ENCODE measurements at regions not wholly inside any gene's neighbourhood (a gene's known extent, or its start where the extent isn't known, plus 50 kb on each side); places are given as distances from the start of the nearest gene placed in this dataset.

GRCh38 chr1:29415861-29416260 lies 179.5 kb downstream of the PTPRU start:
- Histone ChIP-seq H3K27me3 (ENCODE audit: insufficient read depth, low read depth, severe bottlenecking) (no peaks in the 10 kb centered on the region), H3K9me3 (ENCODE audit: severe bottlenecking) (peaks cover 2% of the 10 kb centered on the region), H3K27ac (no peak overlapping the region), H3K4me3 (ENCODE audit: low read depth, low read length) (no peak overlapping the region), H3K36me3 (no peaks in the 10 kb centered on the region)
- DNase-seq: no peak
- TF ChIP-seq, protein P1, sequence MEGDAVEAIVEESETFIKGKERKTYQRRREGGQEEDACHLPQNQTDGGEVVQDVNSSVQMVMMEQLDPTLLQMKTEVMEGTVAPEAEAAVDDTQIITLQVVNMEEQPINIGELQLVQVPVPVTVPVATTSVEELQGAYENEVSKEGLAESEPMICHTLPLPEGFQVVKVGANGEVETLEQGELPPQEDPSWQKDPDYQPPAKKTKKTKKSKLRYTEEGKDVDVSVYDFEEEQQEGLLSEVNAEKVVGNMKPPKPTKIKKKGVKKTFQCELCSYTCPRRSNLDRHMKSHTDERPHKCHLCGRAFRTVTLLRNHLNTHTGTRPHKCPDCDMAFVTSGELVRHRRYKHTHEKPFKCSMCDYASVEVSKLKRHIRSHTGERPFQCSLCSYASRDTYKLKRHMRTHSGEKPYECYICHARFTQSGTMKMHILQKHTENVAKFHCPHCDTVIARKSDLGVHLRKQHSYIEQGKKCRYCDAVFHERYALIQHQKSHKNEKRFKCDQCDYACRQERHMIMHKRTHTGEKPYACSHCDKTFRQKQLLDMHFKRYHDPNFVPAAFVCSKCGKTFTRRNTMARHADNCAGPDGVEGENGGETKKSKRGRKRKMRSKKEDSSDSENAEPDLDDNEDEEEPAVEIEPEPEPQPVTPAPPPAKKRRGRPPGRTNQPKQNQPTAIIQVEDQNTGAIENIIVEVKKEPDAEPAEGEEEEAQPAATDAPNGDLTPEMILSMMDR (IDR thresholded peaks at IDR 0.05; ENCODE audit: low read depth, low read length): no peak

GRCh38 chr1:29415156-29415830 lies 179.0 kb downstream of the PTPRU start:
- Histone ChIP-seq H3K36me3 (no peaks in the 10 kb centered on the region), H3K27ac (no peak overlapping the region), H3K9me3 (ENCODE audit: severe bottlenecking) (no peaks in the 10 kb centered on the region), H3K27me3 (ENCODE audit: insufficient read depth, low read depth, severe bottlenecking) (no peaks in the 10 kb centered on the region), H3K4me3 (ENCODE audit: low read depth, low read length) (no peak overlapping the region)
- TF ChIP-seq, protein P1 (IDR thresholded peaks at IDR 0.05; ENCODE audit: low read depth, low read length): peak; percentile 70
- peak; percentile 74 for DNase-seq

- TF ChIP-seq, protein P1 (IDR thresholded peaks at IDR 0.05; ENCODE audit: low read depth, low read length): no peak
- Histone ChIP-seq H3K4me3 (ENCODE audit: low read depth, low read length) (no peak overlapping the region), H3K36me3 (no peaks in the 10 kb centered on the region), H3K9me3 (ENCODE audit: severe bottlenecking) (no peaks in the 10 kb centered on the region), H3K27me3 (ENCODE audit: insufficient read depth, low read depth, severe bottlenecking) (no peaks in the 10 kb centered on the region), H3K27ac (no peak overlapping the region)
- DNase-seq: no peak
These were observed 177.8 kb downstream of the PTPRU start for GRCh38 chr1:29414086-29414485.

DNA sequence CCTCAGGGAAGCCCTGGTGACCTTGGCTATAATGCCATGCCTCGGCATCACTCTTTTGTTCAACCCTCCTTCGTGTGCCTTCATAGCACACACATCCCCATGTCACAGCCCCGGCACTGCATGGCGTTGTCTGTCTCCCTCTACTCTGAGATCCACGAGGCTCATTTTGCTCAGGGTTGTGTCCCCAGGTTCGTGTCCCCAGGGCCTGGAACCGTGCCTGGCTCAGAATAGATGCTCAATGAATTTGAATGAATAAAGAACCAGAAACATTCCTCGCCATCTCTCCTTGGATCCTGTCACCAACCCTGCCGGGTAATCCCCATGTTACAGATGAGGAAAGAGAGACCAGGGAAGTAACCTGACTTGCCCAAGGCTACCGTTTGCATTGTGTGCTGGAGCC lies 177.3 kb downstream of the PTPRU start:
- no peaks in the 10 kb centered on the region for H3K36me3 ChIP-seq
- no peaks in the 10 kb centered on the region for H3K9me3 ChIP-seq (ENCODE audit: severe bottlenecking)
- DNase-seq: no peak
- no peak overlapping the region for H3K4me3 ChIP-seq (ENCODE audit: low read depth, low read length)
- no peak overlapping the region for H3K27ac ChIP-seq
- H3K27me3 ChIP-seq (ENCODE audit: insufficient read depth, low read depth, severe bottlenecking): no peaks in the 10 kb centered on the region
- TF ChIP-seq, protein P1 (IDR thresholded peaks at IDR 0.05; ENCODE audit: low read depth, low read length): no peak

- H3K36me3 ChIP-seq: no peaks in the 10 kb centered on the region
- H3K9me3 ChIP-seq (ENCODE audit: severe bottlenecking): no peaks in the 10 kb centered on the region
- H3K27me3 ChIP-seq (ENCODE audit: insufficient read depth, low read depth, severe bottlenecking): no peaks in the 10 kb centered on the region
- TF ChIP-seq, protein P1 (IDR thresholded peaks at IDR 0.05; ENCODE audit: low read depth, low read length): no peak
- no peak for DNase-seq
- H3K4me3 ChIP-seq (ENCODE audit: low read depth, low read length): no peak overlapping the region
- H3K27ac ChIP-seq: no peak overlapping the region
These were observed 176.3 kb downstream of the PTPRU start for GRCh38 chr1:29412591-29412990.

- no peak overlapping the region for H3K4me3 ChIP-seq (ENCODE audit: low read depth, low read length)
- TF ChIP-seq, protein P1 (IDR thresholded peaks at IDR 0.05; ENCODE audit: low read depth, low read length): no peak
- H3K36me3 ChIP-seq: no peaks in the 10 kb centered on the region
- no peaks in the 10 kb centered on the region for H3K9me3 ChIP-seq (ENCODE audit: severe bottlenecking)
- no peaks in the 10 kb centered on the region for H3K27me3 ChIP-seq (ENCODE audit: insufficient read depth, low read depth, severe bottlenecking)
- no peak overlapping the region for H3K27ac ChIP-seq
- DNase-seq: peak; percentile 52
These were observed 174.2 kb downstream of the PTPRU start for GRCh38 chr1:29410476-29410875.
